Erythroblast (primary cell): ENCODE measurements at regions not wholly inside any gene's neighbourhood (a gene's known extent, or its start where the extent isn't known, plus 50 kb on each side); places are given as distances from the start of the nearest gene placed in this dataset.

ENCODE experiments used
- GATA1 ChIP-seq: IDR thresholded peaks from 2 replicates; pipeline ENCODE4 v1.6.1; 2011; ENCODE audit warnings: low read depth, mild to moderate bottlenecking, control low read depth, low read length, moderate library complexity
- POLR2A ChIP-seq: IDR thresholded peaks from 2 replicates; pipeline ENCODE4 v1.6.1; 2011; ENCODE audit warnings: mild to moderate bottlenecking, low read length

- TF ChIP-seq POLR2A (no peak), GATA1 (no peak)
Measured at GRCh38 chr13:69597088-69597487, 510.5 kb upstream of the ATXN8OS start.
